ENCODE measurements at regions not wholly inside any gene's neighbourhood (a gene's known extent, or its start where the extent isn't known, plus 50 kb on each side); places are given as distances from the start of the nearest gene placed in this dataset.

DNA sequence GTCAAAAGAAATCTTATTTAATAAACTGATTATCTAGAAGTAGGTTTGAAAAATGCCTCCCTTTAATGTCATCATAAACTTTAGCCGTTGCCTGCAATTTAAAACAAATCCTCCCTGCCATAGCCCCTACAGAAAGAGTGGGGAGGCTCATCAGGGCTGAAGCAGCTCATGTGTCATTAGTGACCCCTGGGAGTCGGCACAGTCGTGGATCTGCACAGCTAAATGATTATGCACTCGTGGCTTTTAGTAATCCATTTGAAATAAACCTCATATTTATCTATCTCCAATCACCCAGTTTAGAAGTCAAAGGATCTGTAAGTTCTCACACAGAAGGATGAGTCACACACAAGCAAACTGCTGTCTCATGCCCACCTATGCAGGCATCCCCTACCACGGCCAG lies 277.3 kb downstream of the SS18 start:
- DNase-seq (ENCODE audit: low read depth): no peak

DNA sequence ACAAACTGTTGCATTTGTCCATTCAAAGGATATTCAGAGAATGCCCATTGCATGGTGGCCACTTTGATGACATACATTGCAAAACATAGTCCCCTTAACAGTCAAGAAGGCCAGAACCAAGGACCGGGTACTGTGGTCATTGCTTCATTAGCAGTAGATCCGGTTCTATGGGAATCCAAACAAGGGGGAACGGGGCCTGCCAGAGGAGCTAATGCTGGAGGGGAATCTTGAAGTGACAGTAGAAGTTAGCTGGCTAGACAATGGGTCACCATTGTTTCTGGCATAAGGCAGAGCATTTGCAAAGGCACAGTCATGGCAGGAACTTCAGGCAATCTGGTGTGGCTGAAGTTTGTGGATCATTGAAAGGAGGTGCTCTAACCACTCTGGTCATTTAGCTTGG lies 279.7 kb downstream of the SS18 start:
- no peak for DNase-seq (ENCODE audit: low read depth)

DNA sequence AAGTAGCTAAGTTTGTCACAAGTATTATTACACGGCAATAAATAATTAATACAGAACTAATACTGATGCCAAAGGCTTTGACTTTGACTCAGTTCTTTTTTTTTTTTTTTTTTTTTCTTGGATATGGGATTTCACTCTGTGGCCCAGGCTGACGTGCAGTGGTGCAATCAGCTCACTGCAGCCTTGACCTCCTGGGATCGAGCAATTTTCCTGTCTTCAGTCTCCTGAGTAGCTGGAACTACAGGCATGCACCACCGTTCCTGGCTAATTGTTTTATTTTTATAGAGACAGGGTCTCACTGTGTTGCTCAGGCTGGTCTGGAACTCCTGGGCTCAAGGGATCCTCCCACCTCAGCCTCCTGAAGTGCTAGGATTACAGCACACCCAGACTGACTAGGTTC lies 284.5 kb downstream of the SS18 start:
- no peak for DNase-seq (ENCODE audit: low read depth)

DNA sequence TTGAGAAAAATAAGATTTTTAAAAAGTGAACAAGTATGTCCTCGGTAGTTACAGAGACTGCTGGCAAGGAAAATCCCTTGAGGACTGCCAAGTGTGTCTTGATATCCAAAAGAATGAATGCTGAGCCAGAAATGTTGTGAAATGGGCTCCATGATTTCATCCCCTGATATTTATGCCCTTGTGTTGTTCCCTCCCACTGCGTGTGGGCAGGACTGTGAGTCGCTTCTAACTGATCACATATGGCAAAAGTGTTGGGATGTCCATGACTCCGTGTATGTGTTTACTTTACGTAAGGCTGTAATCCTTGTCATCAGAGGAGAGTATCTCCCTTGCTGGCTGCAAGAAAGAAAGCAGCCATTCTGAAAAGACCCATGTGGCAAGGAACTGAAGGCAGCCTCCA lies 285.1 kb downstream of the SS18 start:
- DNase-seq (ENCODE audit: low read depth): peak; percentile 90

DNA sequence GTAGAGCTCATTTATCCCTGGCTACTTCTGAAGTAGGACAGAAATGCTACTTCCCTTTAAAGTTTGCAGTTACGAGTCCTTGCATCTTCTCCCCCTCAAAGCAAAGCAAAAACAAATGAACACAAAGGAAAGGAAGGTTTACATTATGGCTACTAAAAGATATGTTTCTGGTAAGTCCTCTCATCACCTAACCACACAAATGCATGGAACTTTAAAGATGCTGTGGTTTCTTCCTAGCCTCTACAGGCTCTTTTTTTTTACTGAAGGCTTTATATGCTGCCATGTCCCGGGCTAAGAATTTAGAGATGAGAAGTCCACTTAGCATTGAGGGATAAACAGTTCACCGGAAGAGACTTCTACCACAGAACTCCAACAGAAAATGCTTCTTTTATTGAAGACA lies 291.2 kb downstream of the SS18 start:
- DNase-seq (ENCODE audit: low read depth): peak; percentile 58

DNA sequence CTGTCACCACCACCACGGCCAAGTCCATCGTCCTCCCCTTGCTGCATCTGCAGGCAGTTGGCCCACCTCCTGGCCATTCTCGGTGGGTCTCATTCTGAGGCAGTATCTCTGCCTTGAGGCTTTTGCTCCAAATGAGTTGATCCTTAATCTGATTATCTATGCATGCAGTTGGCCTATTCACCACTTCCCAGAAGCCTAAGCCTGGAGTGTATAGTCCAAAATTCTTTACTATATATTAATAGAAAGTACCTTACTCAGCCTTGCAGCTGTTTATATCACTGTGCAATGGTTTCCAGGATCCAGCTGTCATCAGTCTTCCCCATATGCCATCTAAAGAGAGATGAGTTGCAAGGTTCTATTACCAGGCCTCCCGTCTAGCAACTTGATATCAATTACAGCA lies 292.4 kb downstream of the SS18 start:
- no peak for DNase-seq (ENCODE audit: low read depth)

DNA sequence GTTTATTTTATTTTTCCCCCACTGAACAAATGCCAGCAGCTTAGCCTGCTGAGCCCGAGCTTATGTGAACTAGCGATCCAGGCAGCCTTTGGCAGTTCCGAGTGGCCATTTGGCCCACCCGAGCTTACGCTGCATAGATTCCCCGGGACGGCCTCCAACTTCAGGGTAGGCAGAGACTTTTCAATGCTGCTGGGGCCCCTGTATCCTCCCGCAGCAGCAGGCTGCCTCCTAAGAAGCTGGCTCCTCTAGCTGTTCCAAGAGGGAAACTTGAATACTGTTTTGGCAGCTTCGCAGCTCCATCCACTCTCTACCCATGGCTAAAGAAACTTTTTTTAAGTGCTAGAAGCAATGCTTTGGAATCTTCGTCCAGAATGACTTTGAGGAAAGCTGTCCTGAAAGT lies 295.2 kb downstream of the SS18 start:
- DNase-seq (ENCODE audit: low read depth): no peak

DNA sequence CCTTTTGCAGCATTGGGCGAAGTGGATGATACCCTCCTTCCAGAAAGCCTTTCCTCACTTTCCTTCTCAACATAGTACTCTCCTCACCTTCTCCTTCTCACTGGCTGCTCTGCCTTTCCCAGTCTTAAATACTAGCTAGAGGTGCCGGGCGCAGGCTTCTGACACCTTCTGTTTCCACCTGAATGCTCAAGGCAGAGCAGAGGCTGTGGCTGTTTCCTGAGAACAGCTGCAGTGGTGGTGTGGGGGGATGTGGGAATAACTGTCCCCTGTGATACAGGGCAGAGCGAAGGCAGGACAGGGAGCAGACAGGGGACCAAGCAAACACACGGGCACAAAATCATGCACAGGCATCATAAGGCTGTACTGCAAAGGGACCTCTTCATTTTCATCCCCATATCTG lies 303.1 kb downstream of the SS18 start:
- no peak for DNase-seq (ENCODE audit: low read depth)

DNA sequence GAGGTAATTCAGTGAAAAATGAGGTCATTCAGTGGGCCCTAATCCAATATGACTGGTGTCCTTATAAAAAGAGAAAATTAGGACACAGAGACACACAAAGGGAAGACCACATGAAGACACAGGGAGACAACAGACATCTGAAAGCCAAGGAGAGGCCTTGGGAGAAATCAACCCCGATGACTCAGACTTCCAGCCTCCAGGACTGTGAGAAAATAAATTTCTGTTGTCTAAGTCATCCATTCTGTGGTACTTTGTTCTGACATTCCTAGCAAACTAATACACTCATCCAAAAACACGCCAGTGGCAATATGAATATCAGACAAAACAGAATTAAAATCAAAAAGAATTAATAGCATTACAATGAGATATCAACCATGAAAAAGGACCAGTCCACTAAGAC lies 303.7 kb downstream of the SS18 start:
- peak; percentile 95 for DNase-seq (ENCODE audit: low read depth)

DNA sequence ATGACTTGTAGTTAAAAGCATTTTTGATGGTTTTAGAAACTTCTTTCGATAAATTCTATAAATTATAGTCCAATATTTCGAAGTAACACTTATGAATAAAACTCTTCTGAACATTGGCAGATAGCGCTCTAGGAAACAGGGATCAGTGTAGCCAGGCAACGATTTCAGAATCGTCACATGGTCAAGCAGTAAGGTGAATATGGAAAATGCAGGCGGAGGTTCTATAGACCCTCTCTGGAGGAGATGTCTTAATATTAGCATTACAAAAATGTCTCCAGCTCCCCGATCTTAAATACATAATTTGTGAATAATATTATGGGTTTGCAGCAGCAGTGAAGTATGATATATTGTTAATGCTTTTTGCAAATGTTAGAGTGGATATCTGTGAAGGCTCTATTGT lies 310.3 kb downstream of the SS18 start:
- no peak for DNase-seq (ENCODE audit: low read depth)

DNA sequence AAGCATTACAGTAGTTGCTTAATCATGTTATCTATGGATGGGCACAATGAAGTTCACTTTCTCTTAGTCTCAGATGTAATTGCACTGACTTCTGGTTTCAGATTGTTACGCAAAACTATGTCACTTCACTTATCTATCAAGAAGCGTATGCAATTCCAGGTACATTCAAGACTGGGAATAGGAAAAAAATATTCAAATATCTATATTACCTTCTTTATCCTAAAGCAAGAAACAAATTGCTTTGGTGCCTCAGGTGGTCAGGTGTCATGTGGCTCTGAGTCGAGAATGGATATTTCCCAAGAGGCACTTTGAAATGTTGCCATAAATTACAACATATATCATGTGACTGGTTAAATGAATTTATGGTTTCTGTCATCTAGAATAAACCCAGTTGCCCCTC lies 318.6 kb downstream of the SS18 start:
- no peak for DNase-seq (ENCODE audit: low read depth)

DNA sequence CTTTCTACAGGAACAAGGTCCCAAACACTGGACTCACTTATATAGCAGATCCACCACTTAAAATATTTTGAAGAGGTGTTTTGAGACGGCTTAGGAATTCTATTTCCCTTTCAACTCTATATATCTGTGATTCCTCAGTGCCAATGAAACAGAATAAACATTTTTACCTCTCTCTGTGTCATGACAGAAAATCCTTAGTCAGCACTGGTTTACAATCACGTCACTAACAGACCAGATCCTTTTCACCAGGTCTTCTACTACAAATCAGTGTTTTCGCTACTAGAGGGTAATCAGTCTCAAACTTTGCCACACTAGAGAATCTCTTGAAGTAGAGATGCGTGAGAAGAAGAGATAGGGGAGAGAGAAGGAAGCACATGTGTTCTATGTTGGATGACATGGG lies 325.6 kb downstream of the SS18 start:
- DNase-seq (ENCODE audit: low read depth): no peak

DNA sequence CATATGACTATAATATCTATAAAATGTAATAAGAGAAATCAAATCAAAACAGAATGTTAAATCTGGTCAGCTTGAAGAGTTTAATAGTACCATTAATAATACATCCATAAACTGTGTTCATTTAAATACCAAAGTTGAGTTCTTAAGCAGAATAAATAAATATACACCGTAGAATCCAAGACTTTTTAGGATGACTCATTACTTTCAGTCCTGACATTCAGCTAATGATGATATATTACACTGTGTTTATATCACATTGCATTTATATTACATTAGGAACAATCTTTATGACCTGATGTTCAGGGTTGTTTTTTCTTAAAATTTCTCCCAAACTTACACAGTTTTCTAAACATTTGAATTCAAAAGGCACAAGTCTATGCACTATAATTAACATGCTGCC lies 331.3 kb downstream of the SS18 start:
- DNase-seq (ENCODE audit: low read depth): peak; percentile 81

DNA sequence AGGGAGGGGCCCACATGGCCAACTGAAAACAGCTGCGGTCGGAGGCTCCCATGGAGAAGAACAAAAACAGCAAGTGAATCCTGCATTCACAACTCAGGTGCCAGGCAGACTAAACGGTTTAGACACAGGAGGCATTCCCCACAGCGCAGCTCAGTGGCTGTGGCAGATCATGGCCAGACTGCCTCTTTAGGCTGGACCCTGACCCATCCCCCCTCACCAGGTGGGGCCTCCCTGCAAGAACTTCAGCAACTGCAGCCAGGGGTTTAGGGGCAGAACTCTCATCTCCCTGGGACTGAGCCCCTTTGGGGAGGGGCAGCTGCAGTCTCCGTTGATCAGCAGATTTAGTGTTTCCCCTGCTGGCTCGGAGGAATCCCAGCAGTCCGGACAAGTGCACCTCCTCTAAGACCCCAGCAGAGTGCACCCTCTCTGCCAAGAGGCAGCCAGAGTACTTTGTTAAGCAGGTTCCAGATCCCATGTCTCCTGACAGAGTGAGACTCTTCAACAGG lies 346.7 kb downstream of the SS18 start:
- no peak for DNase-seq (ENCODE audit: low read depth)

DNA sequence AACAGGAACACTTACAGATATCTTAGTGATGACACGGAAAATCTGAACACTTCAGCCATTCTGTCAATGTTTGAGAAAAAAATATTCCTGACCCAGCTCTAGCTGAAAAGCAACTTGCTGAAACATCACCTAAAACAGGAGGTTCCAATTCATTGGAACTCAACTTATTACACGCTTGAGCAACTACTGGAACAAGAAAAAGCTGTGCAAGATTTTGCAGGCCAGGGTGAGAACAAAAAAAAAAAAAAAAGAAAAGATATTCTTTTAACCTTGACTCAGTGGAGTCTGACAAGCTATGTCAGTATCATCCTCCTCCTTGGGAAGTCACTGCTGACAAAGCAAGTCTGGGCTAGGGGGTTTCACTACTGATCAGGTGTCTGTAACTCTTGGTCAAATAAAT lies 351.0 kb downstream of the SS18 start:
- no peak for DNase-seq (ENCODE audit: low read depth)

DNA sequence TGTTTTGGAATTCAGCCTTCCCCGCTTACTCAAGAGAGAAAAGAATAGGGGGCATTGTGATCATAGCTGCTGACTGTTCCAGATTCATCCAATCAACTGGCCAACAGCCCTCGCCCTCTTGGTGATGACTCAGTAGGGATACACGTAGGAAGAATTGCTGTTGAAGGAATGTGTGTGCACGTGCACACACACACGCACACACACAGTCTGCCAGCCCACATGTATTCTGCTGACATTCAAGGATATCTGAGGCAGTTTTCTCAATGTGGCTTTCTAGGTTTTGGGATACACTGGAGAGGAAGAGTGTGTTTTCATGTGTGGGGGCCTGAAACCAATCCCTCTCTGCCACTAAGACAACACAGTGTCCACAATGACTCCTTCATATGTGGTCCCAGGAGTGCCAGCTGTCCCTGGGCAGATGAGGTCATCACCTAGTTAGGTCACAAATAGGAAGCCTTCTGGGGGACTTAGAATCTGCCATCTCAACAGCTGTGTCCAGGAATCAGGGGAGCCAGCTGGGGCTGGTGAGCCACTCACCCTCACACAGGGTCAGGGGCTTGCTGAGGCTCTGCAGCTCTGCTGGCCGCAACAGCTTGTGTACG lies 352.6 kb downstream of the SS18 start:
- peak; percentile 86 for DNase-seq (ENCODE audit: low read depth)

DNA sequence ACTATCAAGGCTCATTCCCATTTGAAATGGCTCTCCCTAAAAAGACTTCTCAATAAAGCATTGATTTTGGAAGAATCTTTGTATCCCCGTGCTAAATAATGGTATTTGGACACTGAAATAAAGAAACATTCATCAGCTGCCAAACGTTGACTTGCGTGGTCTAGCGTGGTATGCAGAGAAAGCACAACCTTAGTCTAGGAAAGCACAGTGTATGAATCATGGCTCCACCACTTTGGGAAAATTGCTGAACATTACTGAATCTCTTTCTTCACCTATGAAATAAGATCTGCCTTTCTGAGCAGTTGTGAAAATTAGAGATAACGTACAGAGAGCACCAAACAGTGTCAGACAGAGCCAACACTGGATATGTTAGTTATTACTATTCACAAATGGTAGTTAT lies 353.9 kb downstream of the SS18 start:
- DNase-seq (ENCODE audit: low read depth): no peak

DNA sequence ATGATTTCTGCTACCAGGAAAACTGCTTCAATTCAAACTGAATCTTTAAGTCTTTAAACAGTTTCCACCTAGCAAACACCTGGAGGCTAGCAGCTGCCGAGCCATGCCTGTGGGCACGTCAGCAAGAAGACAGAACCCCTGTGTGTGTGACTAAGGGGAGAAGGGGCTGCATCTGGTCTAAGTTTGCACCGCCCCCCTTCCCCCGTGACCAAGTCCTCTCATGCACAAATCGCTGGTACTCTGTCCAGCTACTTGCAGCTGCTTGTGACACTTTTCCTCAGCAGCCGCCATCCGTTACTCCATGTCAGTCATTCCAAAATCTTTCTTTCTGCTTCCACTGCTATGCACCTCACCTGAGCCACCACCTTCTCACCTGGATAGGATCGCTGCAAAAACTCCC lies 355.0 kb downstream of the SS18 start:
- no peak for DNase-seq (ENCODE audit: low read depth)

DNA sequence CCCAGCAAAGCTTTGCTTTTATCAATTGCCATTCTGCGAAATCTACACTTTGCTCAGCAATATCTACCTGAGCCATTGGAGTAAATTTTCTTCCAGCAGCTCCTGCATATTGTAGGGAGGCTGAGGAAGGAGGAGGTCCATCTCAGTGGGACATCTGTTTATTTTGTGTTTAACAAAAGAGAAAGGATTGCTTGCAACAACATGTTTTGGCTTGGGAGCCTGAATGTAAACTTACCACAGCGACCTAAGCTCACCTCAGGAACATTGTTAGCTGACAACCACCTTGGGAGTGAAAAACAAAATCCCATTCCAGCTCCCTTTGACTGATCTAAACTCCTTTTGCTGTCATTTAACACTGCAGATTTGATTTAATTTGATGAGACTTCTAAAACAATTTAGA lies 356.1 kb downstream of the SS18 start:
- DNase-seq (ENCODE audit: low read depth): no peak

DNA sequence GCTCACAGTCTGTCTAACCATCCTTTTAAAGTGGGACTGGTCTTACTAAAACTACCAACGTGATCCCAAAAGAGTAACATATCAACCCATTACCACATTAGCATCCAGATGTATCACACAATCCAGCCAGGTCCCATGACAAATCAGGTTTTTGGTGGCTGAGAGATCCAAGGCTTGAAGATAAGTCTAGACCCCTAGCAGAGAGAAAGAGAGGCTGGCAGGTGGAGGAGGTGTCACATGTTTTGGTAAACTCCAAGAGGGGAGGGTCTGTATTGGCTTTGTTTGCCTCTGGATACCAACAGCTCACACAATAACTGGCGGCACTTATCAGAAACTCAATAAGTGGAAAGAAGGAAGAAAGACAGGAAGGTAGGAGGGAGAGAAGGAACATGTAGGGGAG lies 357.6 kb downstream of the SS18 start:
- no peak for DNase-seq (ENCODE audit: low read depth)

DNA sequence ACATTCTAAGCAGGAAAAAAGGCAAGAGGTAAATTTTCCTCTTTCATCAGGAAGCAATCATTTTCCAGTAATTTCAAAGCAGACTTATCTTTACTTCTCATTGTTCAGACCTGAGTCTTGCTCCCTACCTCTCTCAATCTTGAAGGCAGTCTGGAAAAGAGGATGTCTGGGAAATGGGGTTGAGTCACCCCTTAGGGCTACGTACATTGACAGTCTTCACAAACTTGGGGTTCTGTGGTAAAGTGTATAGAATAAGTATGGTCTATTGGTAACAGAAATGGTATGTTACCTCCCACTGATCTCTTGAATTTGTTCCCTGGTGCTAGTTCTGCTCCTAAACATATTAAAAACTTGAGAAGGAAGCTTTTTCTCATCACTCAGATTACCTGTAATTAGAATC lies 361.3 kb downstream of the SS18 start:
- no peak for DNase-seq (ENCODE audit: low read depth)

DNA sequence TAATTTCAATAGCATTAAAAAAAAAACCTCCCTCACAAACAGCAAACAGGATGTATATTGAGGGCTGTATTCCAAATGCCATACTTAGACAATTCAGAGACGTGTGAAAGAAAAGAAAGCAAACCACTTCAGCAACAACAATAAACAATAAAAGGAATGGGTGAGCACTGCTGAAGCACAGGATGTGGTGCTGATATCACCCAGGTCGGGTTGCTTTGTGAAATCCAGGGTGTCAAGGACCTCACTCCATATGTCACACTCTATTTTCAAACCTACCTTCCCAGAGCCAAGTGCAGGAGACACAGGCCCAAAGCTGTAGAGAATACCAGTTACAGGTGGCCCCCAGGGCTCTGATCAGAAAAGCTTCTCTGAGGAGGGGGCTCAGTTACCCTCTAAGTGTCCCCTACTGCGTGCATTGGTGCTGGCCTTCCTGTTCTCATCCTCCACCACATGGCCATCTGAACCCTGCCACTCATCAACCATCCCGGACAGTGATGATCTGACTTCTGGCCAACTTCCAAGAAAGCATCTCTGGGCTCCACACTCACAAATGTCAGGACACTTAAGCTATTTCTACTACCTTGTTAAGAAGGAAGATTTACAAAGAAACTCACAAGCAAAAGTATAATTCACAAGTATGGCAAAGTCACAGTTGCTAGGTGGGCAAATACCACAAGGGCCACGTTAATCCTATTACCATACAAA lies 363.0 kb downstream of the SS18 start:
- no peak for DNase-seq (ENCODE audit: low read depth)

DNA sequence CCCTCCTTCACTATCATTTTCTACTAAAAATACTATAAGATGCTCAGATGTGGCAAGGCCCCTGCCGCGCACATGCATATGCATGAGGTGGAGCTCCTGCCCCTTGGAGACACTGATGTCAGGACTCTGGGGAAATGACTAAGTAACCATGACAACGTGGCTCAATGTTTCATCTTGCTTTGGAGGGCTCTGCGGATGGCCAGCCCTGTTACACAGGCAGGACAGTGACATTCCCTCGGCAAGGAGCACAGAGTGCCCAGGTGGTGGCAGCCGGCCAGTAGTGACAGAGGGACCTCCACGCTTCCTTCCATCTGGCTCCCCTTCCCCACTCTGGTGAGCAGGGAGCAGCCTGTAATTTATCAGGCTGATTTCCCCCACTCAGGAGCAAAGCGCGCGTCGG lies 364.1 kb downstream of the SS18 start:
- peak; percentile 20 for DNase-seq (ENCODE audit: low read depth)

DNA sequence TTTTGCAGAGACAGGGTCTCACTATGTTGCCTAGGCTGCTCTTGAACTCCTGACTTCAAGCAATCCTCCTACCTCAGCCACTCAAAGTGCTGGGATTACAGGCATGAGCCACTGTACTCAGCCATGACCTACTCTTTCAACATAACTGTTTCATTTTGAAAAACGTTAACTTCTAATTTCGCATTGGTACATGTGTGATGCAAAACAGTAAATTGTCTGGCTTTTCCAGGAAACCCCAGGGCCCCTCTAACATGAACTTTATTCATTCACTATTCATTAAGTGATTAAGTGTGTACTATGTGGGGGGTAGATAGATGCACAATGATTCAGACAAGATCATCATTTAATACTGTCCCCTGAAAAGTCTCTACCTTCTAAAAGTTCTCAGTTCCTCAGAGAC lies 364.9 kb downstream of the SS18 start:
- DNase-seq (ENCODE audit: low read depth): no peak
